Fibroblast of the conjunctiva (primary cell): ENCODE measurements at regions not wholly inside any gene's neighbourhood (a gene's known extent, or its start where the extent isn't known, plus 50 kb on each side); places are given as distances from the start of the nearest gene placed in this dataset.

Experiments used
- DNase-seq: peaks from one replicate; pipeline ENCODE4 v3.0.0-alpha.2; 2010; ENCODE audit warnings: low read depth

- no peak for DNase-seq
These were observed 146.9 kb downstream of the TFEC start for GRCh38 chr7:115883629-115884028.

GRCh38 chr7:115881476-115881875 lies 149.1 kb downstream of the TFEC start:
- DNase-seq = no peak

DNA sequence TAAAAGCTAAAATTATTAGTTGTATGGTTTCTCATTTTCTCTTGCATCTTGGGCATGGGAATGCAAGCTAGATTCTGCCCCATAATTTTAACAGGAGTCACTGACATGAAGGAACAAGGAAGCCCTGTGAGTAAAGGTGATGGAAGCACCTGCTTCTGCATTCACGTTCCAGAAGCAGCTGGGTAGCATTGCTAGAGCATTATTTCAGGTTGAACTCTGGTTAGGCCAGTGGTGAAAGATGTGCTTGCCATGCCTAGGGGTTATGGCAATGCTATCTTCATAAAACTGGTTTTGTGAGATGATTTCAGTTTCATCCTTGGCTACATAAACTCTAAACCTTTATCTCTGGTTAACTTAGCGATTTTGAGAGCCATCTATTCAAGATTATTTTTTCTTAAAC lies 151.4 kb downstream of the TFEC start:
- DNase-seq = no peak

GRCh38 chr7:115869801-115870200 lies 160.8 kb downstream of the TFEC start:
- no peak for DNase-seq

DNA sequence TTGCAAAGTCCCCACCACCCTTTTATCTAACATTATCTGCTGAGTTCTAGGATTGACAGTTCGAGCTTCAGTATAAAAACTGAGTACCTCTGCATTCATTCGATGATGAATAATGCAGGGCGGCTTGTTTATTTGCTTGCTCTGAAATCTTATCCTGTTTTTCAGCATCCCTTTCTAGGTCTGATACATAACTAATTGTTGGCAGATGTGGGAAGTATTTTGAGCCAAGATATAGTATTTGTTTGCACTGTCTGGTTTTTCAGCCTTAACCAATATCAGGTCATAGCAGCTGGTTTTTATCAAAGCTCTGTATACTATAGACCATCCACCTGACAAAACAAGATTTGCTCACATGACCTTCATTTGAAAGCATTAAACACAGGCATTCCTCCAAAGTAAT lies 161.4 kb downstream of the TFEC start:
- peak; percentile 12 for DNase-seq

DNA sequence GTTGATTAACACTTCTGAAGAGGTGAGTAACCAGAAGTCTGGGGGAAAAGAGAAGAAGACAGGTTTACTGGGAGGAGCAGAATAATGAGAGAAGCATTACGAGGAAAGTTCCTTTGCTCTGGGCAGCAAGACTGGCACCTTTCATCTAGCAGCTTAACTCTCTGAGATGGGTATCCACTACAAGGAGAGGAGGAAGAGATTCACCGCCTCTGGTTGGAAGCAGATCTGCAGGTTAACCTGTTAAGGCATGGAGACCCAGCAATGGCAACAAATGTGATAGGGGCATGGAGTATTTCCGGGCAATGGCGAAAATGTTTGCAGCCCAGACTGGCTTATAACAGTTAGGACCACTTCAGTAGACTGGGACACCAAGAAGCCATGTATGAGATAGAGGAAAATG lies 162.2 kb downstream of the TFEC start:
- DNase-seq = no peak

DNA sequence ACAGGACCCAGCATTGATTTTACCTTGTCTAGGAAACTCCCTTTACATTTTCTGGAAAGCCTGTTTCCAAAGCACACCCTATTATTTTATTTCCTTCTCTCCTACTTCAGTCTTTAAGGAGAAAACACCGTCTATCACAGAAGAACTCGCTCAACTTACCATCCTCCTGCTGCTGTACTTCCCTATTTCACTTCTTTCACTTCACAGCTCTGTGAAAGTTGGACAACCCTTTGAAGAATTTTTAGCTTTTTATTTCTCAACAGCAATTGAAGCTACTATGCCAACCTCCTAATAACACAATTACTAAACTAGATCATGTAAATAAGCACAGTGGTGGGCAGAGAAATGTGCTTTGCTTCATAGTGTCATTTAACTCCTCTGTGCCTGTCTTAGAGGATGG lies 166.5 kb downstream of the TFEC start:
- no peak for DNase-seq

DNA sequence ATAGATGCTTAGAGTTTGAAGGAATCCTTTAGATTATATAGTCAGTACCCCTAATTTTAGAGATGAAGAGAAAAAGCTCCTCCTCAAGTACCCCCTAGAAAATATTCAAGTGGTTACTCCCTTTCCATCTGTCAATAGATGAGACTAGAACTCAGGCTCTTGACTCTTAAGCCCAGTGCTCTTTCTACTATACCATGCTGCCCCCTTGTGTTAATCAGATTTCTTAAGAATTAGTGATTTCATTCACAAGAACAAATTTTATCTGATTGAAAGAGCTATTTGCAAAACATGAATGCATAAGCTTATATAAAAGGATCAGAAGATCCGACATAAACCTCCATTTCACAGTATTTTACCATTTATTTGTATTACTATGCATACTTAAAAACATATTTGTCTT lies 179.3 kb downstream of the TFEC start:
- DNase-seq = peak; percentile 63

DNA sequence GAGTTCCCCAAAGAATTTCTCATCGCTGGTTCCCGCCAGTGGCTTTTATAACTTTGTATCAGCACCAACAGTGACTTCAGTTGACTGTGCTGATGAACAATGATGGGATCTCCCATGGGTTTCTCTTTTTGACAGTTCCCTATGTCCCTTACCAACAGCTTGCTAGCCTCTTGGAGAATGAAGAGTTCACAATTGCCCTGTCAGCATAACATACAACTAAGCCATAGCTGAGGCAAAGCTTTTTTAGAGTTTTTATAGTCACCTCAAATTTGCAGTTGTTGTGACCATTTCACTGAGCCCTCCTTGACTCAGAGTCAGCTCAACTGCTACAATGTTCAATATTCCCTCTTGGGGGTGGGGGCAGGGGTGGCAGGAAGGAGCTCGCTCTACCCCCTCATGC lies 179.8 kb downstream of the TFEC start:
- DNase-seq = no peak

GRCh38 chr7:115844857-115845256 lies 185.7 kb downstream of the TFEC start:
- no peak for DNase-seq

GRCh38 chr7:115840702-115841101 lies 189.9 kb downstream of the TFEC start:
- no peak for DNase-seq

GRCh38 chr7:115838829-115839228 lies 191.7 kb downstream of the TFEC start:
- DNase-seq = peak; percentile 28

DNA sequence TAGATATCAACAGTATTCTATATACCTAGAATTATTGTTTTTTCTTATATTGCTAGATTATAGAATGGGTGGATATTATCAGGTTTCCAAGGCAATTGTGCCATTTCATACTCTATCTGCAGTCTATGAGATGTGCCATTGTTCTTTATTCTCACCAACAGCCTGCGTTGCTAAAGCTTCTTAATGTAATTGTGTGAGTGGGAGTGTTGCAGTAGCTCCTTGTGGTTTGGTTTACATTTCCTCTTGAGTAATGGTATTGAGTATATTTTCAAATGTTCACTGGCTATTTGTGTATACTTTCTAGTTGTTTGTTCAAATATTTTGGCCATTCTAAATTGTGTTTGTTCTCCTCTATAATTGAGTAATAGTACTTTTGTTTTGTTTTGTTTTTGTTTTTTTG lies 199.2 kb downstream of the TFEC start:
- DNase-seq = no peak

DNA sequence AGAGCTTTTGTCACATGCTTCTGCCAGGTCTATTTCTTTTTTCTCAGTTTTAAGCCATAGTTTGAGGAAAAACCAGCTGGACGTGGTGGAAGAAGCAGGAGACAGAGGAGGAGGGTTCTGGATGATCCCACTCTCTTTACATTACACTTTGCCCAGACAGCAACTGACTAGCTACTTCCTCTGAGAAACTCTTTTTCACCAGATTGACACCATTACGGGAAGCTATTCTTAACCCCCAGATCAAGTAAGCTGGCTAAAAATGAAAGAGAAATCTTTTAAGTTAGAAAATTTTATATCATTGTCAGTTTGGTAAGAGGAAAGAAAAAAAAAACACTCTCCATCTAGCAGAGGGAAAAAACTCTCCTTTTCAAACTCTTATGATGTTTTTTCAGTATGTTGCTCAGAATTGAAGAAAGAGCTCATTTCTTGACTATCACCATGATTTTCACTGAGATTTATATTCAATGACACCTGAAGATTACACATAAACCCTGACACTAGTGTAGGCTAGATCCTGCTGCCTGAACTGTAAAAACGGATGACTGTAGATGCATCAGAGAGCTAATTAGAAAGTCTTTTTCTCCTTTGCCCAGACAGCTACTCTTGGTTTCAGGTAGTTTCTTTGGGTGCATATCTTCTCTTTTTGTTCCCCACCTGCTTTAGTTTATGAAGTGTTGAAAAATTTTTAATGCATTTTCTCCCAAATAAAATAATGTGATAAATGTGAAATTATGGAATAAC lies 203.1 kb downstream of the TFEC start:
- DNase-seq = no peak

DNA sequence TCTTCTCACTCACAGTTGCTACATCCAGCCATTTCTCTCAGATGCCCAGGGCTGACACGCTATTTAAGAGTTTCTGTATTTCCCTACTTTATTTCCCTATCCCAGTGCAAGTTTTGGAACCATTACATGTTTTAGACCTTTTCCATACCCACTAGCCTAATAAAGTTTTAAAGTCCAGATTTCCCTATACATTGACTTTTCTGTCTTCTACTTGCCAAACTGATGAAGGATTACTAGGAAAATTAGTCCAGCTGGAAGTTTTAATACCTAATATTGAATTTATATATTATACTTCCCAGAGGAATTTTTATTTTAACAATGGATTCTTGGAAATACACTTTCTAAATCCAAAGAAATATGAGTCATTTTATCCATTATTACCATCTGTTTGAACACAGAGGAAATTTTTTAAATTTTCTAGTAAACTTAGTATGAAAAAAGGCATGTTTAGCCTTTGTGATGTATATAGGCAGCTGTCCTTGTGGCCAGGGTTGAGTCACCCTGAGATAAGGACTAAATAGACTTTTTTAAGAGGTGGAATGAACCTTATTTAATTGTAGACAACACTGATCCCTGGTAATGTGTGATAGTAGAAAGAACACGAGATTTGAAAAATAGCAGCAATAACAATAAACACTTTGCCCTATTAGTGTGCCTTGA lies 205.0 kb downstream of the TFEC start:
- no peak for DNase-seq

- no peak for DNase-seq
These were observed 207.8 kb downstream of the TFEC start for GRCh38 chr7:115822801-115823200.

- DNase-seq = no peak
These were observed 208.2 kb downstream of the TFEC start for GRCh38 chr7:115822380-115822779.

- no peak for DNase-seq
These were observed 214.1 kb downstream of the TFEC start for GRCh38 chr7:115816318-115816974.

DNA sequence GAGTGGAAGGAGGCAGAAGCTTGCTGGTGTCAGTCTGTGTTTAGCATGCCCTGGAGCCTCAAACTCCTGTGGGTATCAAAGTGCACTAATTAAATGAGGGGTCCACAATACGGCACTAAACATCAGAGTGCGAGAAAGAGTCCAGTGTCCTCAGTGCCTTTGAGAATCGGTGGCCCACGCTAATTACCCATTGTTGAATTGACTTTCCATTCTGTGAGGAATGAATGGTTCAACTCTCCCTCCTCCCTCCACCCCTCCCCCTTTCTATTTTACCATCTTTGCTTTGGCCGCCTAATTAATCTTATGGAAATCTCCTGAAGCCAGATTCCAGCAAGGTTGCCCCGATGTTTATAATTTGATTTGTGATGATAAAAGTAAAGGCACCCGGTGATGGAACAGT lies 217.8 kb downstream of the TFEC start:
- no peak for DNase-seq

DNA sequence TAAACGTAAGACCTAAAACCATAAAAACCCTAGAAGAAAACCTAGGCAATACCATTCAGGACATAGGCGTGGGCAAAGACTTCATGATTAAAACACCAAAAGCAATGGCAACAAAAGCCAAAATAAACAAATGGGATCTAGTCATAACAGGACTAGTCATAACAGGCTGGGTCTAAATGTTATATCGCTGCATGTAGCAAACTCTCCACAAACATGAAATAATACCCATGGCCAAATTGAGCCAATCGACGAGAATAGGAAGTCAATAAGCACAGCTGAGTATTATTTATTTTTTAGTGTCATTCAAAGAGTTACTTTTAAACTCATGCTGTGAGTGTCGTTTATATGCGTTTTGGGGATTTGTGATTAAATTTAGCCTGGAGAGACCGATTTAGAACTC lies 225.1 kb downstream of the TFEC start:
- no peak for DNase-seq

- no peak for DNase-seq
These were observed 228.1 kb downstream of the TFEC start for GRCh38 chr7:115802415-115802814.

- DNase-seq = no peak
These were observed 231.1 kb downstream of the TFEC start for GRCh38 chr7:115799430-115799829.

DNA sequence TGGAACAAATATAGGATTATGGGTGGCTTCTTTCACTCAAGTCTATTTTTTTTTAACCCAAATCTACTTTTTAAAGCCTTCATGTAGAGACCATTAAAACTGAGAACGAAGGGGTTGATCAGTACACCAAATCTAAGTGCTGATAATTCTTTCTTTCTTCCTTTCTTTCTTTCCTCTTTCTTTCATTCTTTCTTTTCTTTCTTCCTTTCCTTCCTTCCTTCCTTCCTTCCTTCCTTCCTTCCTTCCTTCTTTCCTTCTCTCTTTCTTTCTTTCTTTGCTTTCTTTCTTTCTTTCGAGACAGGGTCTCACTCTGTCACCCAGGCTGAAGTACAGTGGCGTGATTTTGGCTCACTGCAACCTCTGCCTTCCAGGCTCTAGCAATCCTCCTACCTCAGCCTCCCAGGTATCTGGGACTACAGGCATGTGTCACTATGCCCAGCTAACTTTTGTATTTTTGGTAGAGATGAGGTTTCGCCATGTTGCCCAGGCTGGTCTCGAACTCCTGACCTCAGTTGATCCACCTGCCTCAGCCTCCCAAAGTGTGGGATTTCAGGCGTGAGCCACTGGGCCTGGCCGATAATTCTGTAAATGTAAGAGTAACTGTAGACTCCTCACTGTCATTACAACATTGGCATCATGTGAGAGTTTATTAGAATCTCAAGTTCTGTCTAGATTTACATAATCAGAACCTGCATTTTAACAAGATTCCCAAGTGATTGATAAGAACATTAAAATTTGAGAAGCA lies 236.4 kb downstream of the TFEC start:
- DNase-seq = no peak
